HCT116 (cell line): ENCODE measurements at regions not wholly inside any gene's neighbourhood (a gene's known extent, or its start where the extent isn't known, plus 50 kb on each side); places are given as distances from the start of the nearest gene placed in this dataset.

Experiments
- ATAC-seq: fragments of 200-7000 bp; cut with Tn5 transposase; 2 replicates; pipeline ENCODE4 v1.9.1; 2020; ENCODE audit warnings: mild to moderate bottlenecking, moderate library complexity
- BruUV-seq: library from RNA; stranded (reverse); fragments of 400-500 nt; replicated peaks from 2 replicates; lab custom pipeline; 2021; lab: Mats Ljungman, UMichigan
- CTCF ChIA-PET: fragments of 300-600 bp; sonication (Branson Sonifier 250); formaldehyde crosslinking; loops from one replicate; lab custom pipeline; 2021; ENCODE audit warnings: antibody characterized with exemption; lab: Charles Lee
- POLR2A ChIA-PET: fragments of 300-600, 350-600 bp; sonication (Branson Sonifier 250); formaldehyde crosslinking; loops from one replicate; lab custom pipeline; 2021; ENCODE audit warnings: antibody characterized with exemption; lab: Charles Lee
- RAD21 ChIA-PET, 2 experiments: fragments of 300-600 bp; sonication (Branson Sonifier 250); formaldehyde crosslinking; loops; one replicate each; lab custom pipeline; 2023; ENCODE audit warnings: low total read pairs in 2 of 2; ENCODE audit not compliant: uncharacterized antibody in 2 of 2, unreplicated experiment in 2 of 2, low non-redundant PET in 1 of 2; lab: Charles Lee
- DNase-seq: peaks from one replicate; pipeline ENCODE4 v3.0.0-alpha.2; 2010; ENCODE audit warnings: low read depth, low spot score
- H2AFZ ChIP-seq: fragments of 200-600 bp; shearing (Covaris generic), sonication (generic); 2 replicates; pipeline ENCODE4 v1.6.1; 2017; ENCODE audit warnings: low read depth, mixed run types, mixed read lengths, antibody characterized with exemption, low read length; ENCODE audit not compliant: poor library complexity, severe bottlenecking
- H3K27ac ChIP-seq: 2 replicates; pipeline ENCODE4 v1.5.1; 2012; ENCODE audit warnings: low read depth, low read length
- H3K27me3 ChIP-seq: fragments of 200-600 bp; sonication (generic); 2 replicates; pipeline ENCODE4 v1.6.1; 2016; ENCODE audit warnings: mixed run types, low read length, mixed read lengths; ENCODE audit not compliant: insufficient read depth
- H3K36me3 ChIP-seq, 2 experiments: fragments of 200-500 bp in 1 of 2; fragments of 200-600 bp in 1 of 2; sonication (Bioruptor generic) in 1 of 2; sonication (generic) in 1 of 2; 2 replicates each; pipeline versions ENCODE4 v1.5.1 to v1.6.1; 2014 to 2016; ENCODE audit warnings: low read length in 2 of 2, inconsistent platforms in 1 of 2, mixed read lengths in 1 of 2, mixed run types in 1 of 2; ENCODE audit not compliant: insufficient read depth in 2 of 2, control insufficient read depth in 1 of 2
- H3K4me1 ChIP-seq, 2 experiments: fragments of 200-600 bp in 1 of 2; sonication (generic) in 1 of 2; 2 replicates each; pipeline versions ENCODE4 v1.5.1 to v1.6.1; 2012 to 2017; ENCODE audit warnings: low read length in 2 of 2, inconsistent platforms in 1 of 2, mild to moderate bottlenecking in 1 of 2, mixed read lengths in 1 of 2, mixed run types in 1 of 2, moderate library complexity in 1 of 2; ENCODE audit not compliant: insufficient read depth in 2 of 2, control insufficient read depth in 1 of 2
- H3K4me2 ChIP-seq: fragments of 200-600 bp; sonication (generic); 2 replicates; pipeline ENCODE4 v1.6.1; 2017; ENCODE audit warnings: mixed run types, low read length, mixed read lengths
- H3K4me3 ChIP-seq, 2 experiments: fragments of 200-600 bp in 1 of 2; sonication (generic) in 1 of 2; replicated peaks in 1 of 2; 2 replicates each; pipeline ENCODE4 v1.5.1; 2011 to 2016; ENCODE audit warnings: low read length in 2 of 2, control low read depth in 1 of 2, low read depth in 1 of 2, mild to moderate bottlenecking in 1 of 2, mixed read lengths in 1 of 2, mixed run types in 1 of 2
- H3K79me2 ChIP-seq: fragments of 200-600 bp; sonication (generic); 2 replicates; pipeline ENCODE4 v1.6.1; 2017; ENCODE audit warnings: mild to moderate bottlenecking, mixed run types, low read length, moderate library complexity, mixed read lengths; ENCODE audit not compliant: insufficient read depth
- H3K9ac ChIP-seq: fragments of 200-600 bp; sonication (generic); 2 replicates; pipeline ENCODE4 v1.6.1; 2016; ENCODE audit warnings: low read length, mixed read lengths
- H3K9me2 ChIP-seq: fragments of 200-600 bp; sonication (generic), shearing (Covaris generic); 2 replicates; pipeline ENCODE4 v1.6.1; 2017; ENCODE audit warnings: mixed run types, mild to moderate bottlenecking, moderate library complexity; ENCODE audit not compliant: insufficient read depth
- H3K9me3 ChIP-seq, 2 experiments: fragments of 200-500 bp in 1 of 2; fragments of 200-600 bp in 1 of 2; sonication (Bioruptor generic) in 1 of 2; sonication (generic) in 1 of 2; 2 replicates each; pipeline ENCODE4 v1.6.1; 2014 to 2017; ENCODE audit warnings: low read length in 2 of 2, mixed read lengths in 2 of 2, inconsistent platforms in 1 of 2, low read depth in 1 of 2, mild to moderate bottlenecking in 1 of 2, mixed run types in 1 of 2, moderate library complexity in 1 of 2; ENCODE audit not compliant: control insufficient read depth in 1 of 2, insufficient read depth in 1 of 2
- H4K20me1 ChIP-seq: fragments of 200-600 bp; sonication (generic), shearing (Covaris generic); 2 replicates; pipeline ENCODE4 v1.6.1; 2017; ENCODE audit warnings: mixed run types, mild to moderate bottlenecking, moderate library complexity; ENCODE audit not compliant: insufficient read depth
- CEBPB ChIP-seq: IDR thresholded peaks from 2 replicates; pipeline ENCODE4 v1.6.1; 2012; ENCODE audit warnings: low read depth
- FOSL1 ChIP-seq: IDR thresholded peaks from 2 replicates; pipeline ENCODE4 v1.6.1; 2012; ENCODE audit warnings: low read depth
- JUND ChIP-seq: IDR thresholded peaks from 2 replicates; pipeline ENCODE4 v1.6.1; 2012
- POLR2A ChIP-seq: IDR thresholded peaks from 2 replicates; pipeline ENCODE4 v1.7.0; 2011; ENCODE audit warnings: borderline replicate concordance; ENCODE audit not compliant: insufficient read depth, insufficient read length; ENCODE audit errors: extremely low read depth
- RAD21 ChIP-seq: IDR thresholded peaks from 2 replicates; pipeline ENCODE4 v1.6.1; 2012; ENCODE audit warnings: low read depth, mild to moderate bottlenecking
- SRF ChIP-seq: IDR thresholded peaks from 2 replicates; pipeline ENCODE4 v1.6.1; 2012; ENCODE audit warnings: low read depth
- TCF7L2 ChIP-seq: IDR thresholded peaks from 2 replicates; pipeline ENCODE4 v1.7.0; 2011; ENCODE audit warnings: borderline replicate concordance, inconsistent platforms; ENCODE audit not compliant: insufficient read depth, insufficient read length; ENCODE audit errors: extremely low read depth
- ZFX ChIP-seq: fragments of 450-650 bp; IDR thresholded peaks from 2 replicates; pipeline ENCODE4 v1.6.1; 2017
- ZNF274 ChIP-seq: fragments of 200-500 bp; sonication (Bioruptor generic); IDR thresholded peaks from 2 replicates; pipeline ENCODE4 v1.6.1; 2014; ENCODE audit warnings: mild to moderate bottlenecking, low read depth, low read length, inconsistent platforms
- intact Hi-C: fragments of 100-400 bp; cut with micrococcal nuclease; formaldehyde crosslinking; loops from 2 replicates; pipeline ENCODE4 v1.10.0; 2022
- TF ChIP-seq, protein P1 (sequence below): IDR thresholded peaks from 2 replicates; pipeline ENCODE4 v1.6.1; 2012; ENCODE audit warnings: low read depth
- TF ChIP-seq, protein P2 (sequence below): IDR thresholded peaks from 2 replicates; pipeline ENCODE4 v1.6.1; 2011; ENCODE audit warnings: mild to moderate bottlenecking, low read length, moderate library complexity; ENCODE audit not compliant: insufficient replicate concordance; ENCODE audit errors: extremely low read depth

DNA sequence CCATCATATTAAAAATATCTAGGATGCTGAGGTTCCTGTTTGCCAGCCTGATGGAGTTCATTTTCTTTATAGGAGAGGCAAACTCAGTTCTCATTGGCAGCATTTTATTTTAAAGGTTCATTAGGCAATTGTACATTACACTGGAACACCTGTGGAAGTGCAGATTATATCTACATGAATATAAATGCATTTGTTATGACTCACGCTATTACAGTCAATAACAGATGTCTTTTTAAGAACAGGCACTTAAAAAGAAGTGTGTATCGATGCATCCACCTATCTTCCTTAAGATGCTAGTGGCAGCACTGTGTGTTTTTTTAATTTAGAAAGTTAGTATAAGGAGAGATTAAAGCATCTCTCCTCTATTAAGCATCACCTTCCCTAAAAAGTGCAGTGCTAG lies 276.5 kb downstream of the PRDM2 start (continued):
- TF ChIP-seq, protein P1, sequence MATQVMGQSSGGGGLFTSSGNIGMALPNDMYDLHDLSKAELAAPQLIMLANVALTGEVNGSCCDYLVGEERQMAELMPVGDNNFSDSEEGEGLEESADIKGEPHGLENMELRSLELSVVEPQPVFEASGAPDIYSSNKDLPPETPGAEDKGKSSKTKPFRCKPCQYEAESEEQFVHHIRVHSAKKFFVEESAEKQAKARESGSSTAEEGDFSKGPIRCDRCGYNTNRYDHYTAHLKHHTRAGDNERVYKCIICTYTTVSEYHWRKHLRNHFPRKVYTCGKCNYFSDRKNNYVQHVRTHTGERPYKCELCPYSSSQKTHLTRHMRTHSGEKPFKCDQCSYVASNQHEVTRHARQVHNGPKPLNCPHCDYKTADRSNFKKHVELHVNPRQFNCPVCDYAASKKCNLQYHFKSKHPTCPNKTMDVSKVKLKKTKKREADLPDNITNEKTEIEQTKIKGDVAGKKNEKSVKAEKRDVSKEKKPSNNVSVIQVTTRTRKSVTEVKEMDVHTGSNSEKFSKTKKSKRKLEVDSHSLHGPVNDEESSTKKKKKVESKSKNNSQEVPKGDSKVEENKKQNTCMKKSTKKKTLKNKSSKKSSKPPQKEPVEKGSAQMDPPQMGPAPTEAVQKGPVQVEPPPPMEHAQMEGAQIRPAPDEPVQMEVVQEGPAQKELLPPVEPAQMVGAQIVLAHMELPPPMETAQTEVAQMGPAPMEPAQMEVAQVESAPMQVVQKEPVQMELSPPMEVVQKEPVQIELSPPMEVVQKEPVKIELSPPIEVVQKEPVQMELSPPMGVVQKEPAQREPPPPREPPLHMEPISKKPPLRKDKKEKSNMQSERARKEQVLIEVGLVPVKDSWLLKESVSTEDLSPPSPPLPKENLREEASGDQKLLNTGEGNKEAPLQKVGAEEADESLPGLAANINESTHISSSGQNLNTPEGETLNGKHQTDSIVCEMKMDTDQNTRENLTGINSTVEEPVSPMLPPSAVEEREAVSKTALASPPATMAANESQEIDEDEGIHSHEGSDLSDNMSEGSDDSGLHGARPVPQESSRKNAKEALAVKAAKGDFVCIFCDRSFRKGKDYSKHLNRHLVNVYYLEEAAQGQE = no peak
- TF ChIP-seq ZFX = no peak
- no peak for TF ChIP-seq FOSL1
- TF ChIP-seq JUND = no peak
- TF ChIP-seq, protein P2, sequence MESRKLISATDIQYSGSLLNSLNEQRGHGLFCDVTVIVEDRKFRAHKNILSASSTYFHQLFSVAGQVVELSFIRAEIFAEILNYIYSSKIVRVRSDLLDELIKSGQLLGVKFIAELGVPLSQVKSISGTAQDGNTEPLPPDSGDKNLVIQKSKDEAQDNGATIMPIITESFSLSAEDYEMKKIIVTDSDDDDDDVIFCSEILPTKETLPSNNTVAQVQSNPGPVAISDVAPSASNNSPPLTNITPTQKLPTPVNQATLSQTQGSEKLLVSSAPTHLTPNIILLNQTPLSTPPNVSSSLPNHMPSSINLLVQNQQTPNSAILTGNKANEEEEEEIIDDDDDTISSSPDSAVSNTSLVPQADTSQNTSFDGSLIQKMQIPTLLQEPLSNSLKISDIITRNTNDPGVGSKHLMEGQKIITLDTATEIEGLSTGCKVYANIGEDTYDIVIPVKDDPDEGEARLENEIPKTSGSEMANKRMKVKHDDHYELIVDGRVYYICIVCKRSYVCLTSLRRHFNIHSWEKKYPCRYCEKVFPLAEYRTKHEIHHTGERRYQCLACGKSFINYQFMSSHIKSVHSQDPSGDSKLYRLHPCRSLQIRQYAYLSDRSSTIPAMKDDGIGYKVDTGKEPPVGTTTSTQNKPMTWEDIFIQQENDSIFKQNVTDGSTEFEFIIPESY = no peak
- no peak for TF ChIP-seq POLR2A
- TF ChIP-seq CEBPB = no peak
- TF ChIP-seq RAD21 = no peak
- no peak for TF ChIP-seq ZNF274

DNA sequence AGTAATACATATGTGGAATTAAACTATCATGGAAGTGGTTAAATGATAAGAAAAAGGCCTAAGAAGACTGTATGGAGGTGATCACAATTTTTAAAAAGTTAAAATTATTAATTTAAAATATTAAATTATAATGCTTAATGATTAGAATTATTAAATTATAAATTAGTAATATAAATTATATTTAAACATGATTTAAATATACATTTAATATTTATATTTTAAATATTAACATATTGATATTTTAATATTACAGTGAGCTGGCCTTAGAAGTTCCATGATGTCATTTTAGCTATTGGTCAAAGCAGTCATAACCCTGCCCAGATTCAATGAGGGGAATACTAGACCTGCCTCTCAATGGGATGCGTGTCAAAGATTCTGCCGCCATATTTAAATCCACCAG lies 281.2 kb downstream of the PRDM2 start:
- DNase-seq = no peak
- H4K20me1 ChIP-seq = no peaks in the 10 kb centered on the region
- H3K27me3 ChIP-seq = no peaks in the 10 kb centered on the region
- H3K4me3 ChIP-seq = no peak overlapping the region
- no peaks in the 10 kb centered on the region for H3K36me3 ChIP-seq
- ChIA-PET CTCF (no interaction called here), POLR2A (no interaction called here), RAD21 (no interaction called here)
- no peak overlapping the region for H3K27ac ChIP-seq
- intact Hi-C loops = no loop called here
- H3K9me3 ChIP-seq = no peaks in the 10 kb centered on the region
- no peak for TF ChIP-seq TCF7L2
- no peak for TF ChIP-seq SRF
- H2AFZ ChIP-seq = no peak overlapping the region
- no TSS peak for BruUV-seq
- no peaks in the 10 kb centered on the region for H3K4me1 ChIP-seq
- no peaks in the 10 kb centered on the region for H3K79me2 ChIP-seq
- H3K9ac ChIP-seq = no peak overlapping the region
- no peak overlapping the region for H3K4me2 ChIP-seq
- ATAC-seq = no peak
- no peaks in the 10 kb centered on the region for H3K9me2 ChIP-seq
